CD14-positive monocyte (primary cell): ENCODE measurements at regions not wholly inside any gene's neighbourhood (a gene's known extent, or its start where the extent isn't known, plus 50 kb on each side); places are given as distances from the start of the nearest gene placed in this dataset.

Experiments
- DNase-seq, 3 donors: peaks; one replicate each; pipeline ENCODE4 v3.0.0-alpha.2; 2011 to 2022
- H2AFZ ChIP-seq: 2 replicates; pipeline ENCODE4 v1.6.0; 2012; ENCODE audit warnings: mild to moderate bottlenecking, low read depth, low read length, inconsistent platforms; ENCODE audit not compliant: insufficient read depth, poor library complexity, severe bottlenecking
- H3K27ac ChIP-seq, 2 donors: 1 replicate in 1 of 2; 2 replicates in 1 of 2; pipeline ENCODE4 v1.5.1; 2012 to 2013; ENCODE audit warnings: low read length in 2 of 2, control low read depth in 1 of 2, inconsistent platforms in 1 of 2, low read depth in 1 of 2, mild to moderate bottlenecking in 1 of 2
- H3K27me3 ChIP-seq, 2 donors: one replicate each; pipeline versions ENCODE4 v1.6.0 to v1.6.1; 2011 to 2013; ENCODE audit warnings: low read length in 2 of 2; ENCODE audit not compliant: control insufficient read depth in 2 of 2, insufficient read depth in 2 of 2
- H3K36me3 ChIP-seq, 2 donors: replicated peaks in 1 of 2; 1 replicate in 1 of 2; 2 replicates in 1 of 2; pipeline versions ENCODE4 v1.5.1 to v1.6.1; 2012 to 2013; ENCODE audit warnings: low read length in 2 of 2, control low read depth in 1 of 2, inconsistent platforms in 1 of 2, mild to moderate bottlenecking in 1 of 2; ENCODE audit not compliant: insufficient read depth in 2 of 2, control insufficient read depth in 1 of 2
- H3K4me1 ChIP-seq, 2 donors: 1 replicate in 1 of 2; 2 replicates in 1 of 2; pipeline versions ENCODE4 v1.5.1 to v1.6.1; 2012 to 2013; ENCODE audit warnings: low read length in 2 of 2, control low read depth in 1 of 2, inconsistent platforms in 1 of 2, mild to moderate bottlenecking in 1 of 2, moderate library complexity in 1 of 2; ENCODE audit not compliant: insufficient read depth in 2 of 2, control insufficient read depth in 1 of 2
- H3K4me2 ChIP-seq: replicated peaks from 2 replicates; pipeline ENCODE3; 2012; ENCODE audit warnings: low read length, moderate library complexity, mild to moderate bottlenecking; ENCODE audit not compliant: poor library complexity, severe bottlenecking; ENCODE audit errors: extremely low read depth
- H3K4me3 ChIP-seq, 3 experiments: fragments of 200-600 bp in 1 of 3; sonication (generic) in 1 of 3; replicated peaks in 1 of 3; 1 replicate in 2 of 3; 2 replicates in 1 of 3; pipeline ENCODE4 v1.5.1; 2011 to 2013; ENCODE audit warnings: low read length in 3 of 3, mild to moderate bottlenecking in 3 of 3, control low read depth in 2 of 3, low read depth in 2 of 3, inconsistent platforms in 1 of 3, moderate library complexity in 1 of 3
- H3K79me2 ChIP-seq: 2 replicates; pipeline ENCODE4 v1.6.0; 2012; ENCODE audit warnings: mild to moderate bottlenecking, control low read depth, inconsistent platforms, low read length, moderate library complexity; ENCODE audit not compliant: insufficient read depth
- H3K9ac ChIP-seq: 2 replicates; pipeline ENCODE4 v1.6.0; 2017; ENCODE audit warnings: low read length, mild to moderate bottlenecking; ENCODE audit not compliant: insufficient read depth, poor library complexity, severe bottlenecking
- H3K9me3 ChIP-seq, 2 donors: replicated peaks in 1 of 2; 1 replicate in 1 of 2; 2 replicates in 1 of 2; pipeline versions ENCODE4 v1.5.1 to v1.6.1; 2012 to 2013; ENCODE audit warnings: low read length in 2 of 2, control low read depth in 1 of 2; ENCODE audit not compliant: control insufficient read depth in 1 of 2, insufficient read depth in 1 of 2
- H4K20me1 ChIP-seq: 2 replicates; pipeline ENCODE4 v1.6.0; 2012; ENCODE audit warnings: mild to moderate bottlenecking, low read length, control low read depth, moderate library complexity; ENCODE audit not compliant: insufficient read depth
- H3K27ac Mint-ChIP-seq, 7 donors: one replicate each; pipeline ENCODE4 v1.8.0; 2020; ENCODE audit warnings: mild to moderate bottlenecking in 7 of 7, mixed read lengths in 7 of 7, moderate library complexity in 6 of 7, inconsistent platforms in 2 of 7
- H3K27me3 Mint-ChIP-seq, 3 donors: one replicate each; pipeline ENCODE4 v1.8.0; 2021 to 2022; ENCODE audit warnings: low read depth in 3 of 3, mild to moderate bottlenecking in 3 of 3, mixed read lengths in 3 of 3, moderate library complexity in 3 of 3, inconsistent platforms in 1 of 3
- H3K36me3 Mint-ChIP-seq, 2 donors: one replicate each; pipeline ENCODE4 v1.8.0; 2020; ENCODE audit warnings: mixed read lengths in 2 of 2, inconsistent platforms in 1 of 2, mild to moderate bottlenecking in 1 of 2
- H3K4me1 Mint-ChIP-seq: one replicate; pipeline ENCODE4 v1.8.0; 2020; ENCODE audit warnings: mild to moderate bottlenecking, mixed read lengths
- H3K4me3 Mint-ChIP-seq, 2 donors: one replicate each; pipeline ENCODE4 v1.8.0; 2020; ENCODE audit warnings: mild to moderate bottlenecking in 2 of 2, mixed read lengths in 2 of 2, moderate library complexity in 1 of 2
- H3K9me3 Mint-ChIP-seq, 7 donors: one replicate each; pipeline ENCODE4 v1.8.0; 2020 to 2022; ENCODE audit warnings: mixed read lengths in 7 of 7, mild to moderate bottlenecking in 6 of 7, moderate library complexity in 6 of 7, inconsistent platforms in 2 of 7
- WGBS: methylation state at CpG from one replicate; pipeline ENCODE4 v1.1.5; 2013; ENCODE audit warnings: missing lambda C conversion rate; ENCODE audit not compliant: insufficient coverage; 5-methylcytosine and 5-hydroxymethylcytosine counted together
- intact Hi-C, 2 donors: fragments of 100-400 bp; cut with micrococcal nuclease; formaldehyde crosslinking; loops; one replicate each; pipeline versions ENCODE4 v1.15.0 to v1.15.1; 2023
- TF ChIP-seq, protein P1 (sequence below): fragments of 200-600 bp; IDR thresholded peaks from one replicate; pipeline ENCODE4 v1.8.0; 2022; ENCODE audit warnings: antibody characterized with exemption, mild to moderate bottlenecking

DNA sequence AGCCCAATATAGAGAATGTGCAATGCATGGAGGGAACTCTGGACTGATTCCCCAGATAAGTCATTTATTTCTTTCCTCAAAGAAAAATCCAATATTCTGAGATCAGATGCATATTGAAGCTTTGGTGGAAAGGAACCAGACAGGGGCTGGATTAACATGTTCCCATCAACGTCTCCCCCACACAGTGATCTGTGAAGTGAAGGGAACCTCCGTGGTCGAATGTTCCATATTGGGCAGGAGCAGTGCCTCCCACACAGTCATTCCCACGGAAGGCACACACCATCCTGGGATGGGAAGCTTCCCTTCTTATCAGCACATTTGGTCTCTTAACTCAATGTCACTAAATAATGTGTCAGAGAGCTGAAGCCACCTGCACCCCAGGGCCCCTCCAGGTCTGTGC is 247.1 kb downstream of the BCL11B start:
- Mint-ChIP-seq H3K4me1 (peaks cover 50% of the 10 kb centered on the region), H3K36me3 (peaks cover 17 to 20% of the 10 kb centered on the region in 2 donors), H3K27ac (no peak overlapping the region), H3K4me3 (no peak overlapping the region), H3K27me3 (peaks cover 0 to 3% (median 3%) of the 10 kb centered on the region in 3 donors), H3K9me3 (peaks cover 5 to 14% (median 13%) of the 10 kb centered on the region in 7 donors)
- 100% methylated on average over 2 of the region's 4 CpGs for WGBS
- H3K27me3 ChIP-seq: no peaks in the 10 kb centered on the region
- intact Hi-C loops: no loop called here
- H4K20me1 ChIP-seq: no peaks in the 10 kb centered on the region
- peaks cover 34% of the 10 kb centered on the region in 2 donors for H3K4me1 ChIP-seq
- TF ChIP-seq, protein P1, sequence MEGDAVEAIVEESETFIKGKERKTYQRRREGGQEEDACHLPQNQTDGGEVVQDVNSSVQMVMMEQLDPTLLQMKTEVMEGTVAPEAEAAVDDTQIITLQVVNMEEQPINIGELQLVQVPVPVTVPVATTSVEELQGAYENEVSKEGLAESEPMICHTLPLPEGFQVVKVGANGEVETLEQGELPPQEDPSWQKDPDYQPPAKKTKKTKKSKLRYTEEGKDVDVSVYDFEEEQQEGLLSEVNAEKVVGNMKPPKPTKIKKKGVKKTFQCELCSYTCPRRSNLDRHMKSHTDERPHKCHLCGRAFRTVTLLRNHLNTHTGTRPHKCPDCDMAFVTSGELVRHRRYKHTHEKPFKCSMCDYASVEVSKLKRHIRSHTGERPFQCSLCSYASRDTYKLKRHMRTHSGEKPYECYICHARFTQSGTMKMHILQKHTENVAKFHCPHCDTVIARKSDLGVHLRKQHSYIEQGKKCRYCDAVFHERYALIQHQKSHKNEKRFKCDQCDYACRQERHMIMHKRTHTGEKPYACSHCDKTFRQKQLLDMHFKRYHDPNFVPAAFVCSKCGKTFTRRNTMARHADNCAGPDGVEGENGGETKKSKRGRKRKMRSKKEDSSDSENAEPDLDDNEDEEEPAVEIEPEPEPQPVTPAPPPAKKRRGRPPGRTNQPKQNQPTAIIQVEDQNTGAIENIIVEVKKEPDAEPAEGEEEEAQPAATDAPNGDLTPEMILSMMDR: no peak
- no peak overlapping the region for H2AFZ ChIP-seq
- DNase-seq: no peak
- H3K4me2 ChIP-seq: no peak overlapping the region
- no peaks in the 10 kb centered on the region for H3K36me3 ChIP-seq
- H3K9me3 ChIP-seq: peaks cover 7 to 9% of the 10 kb centered on the region in 2 donors
- H3K9ac ChIP-seq: no peak overlapping the region
- H3K4me3 ChIP-seq: no peak overlapping the region
- no peaks in the 10 kb centered on the region for H3K79me2 ChIP-seq
- no peak overlapping the region for H3K27ac ChIP-seq

DNA sequence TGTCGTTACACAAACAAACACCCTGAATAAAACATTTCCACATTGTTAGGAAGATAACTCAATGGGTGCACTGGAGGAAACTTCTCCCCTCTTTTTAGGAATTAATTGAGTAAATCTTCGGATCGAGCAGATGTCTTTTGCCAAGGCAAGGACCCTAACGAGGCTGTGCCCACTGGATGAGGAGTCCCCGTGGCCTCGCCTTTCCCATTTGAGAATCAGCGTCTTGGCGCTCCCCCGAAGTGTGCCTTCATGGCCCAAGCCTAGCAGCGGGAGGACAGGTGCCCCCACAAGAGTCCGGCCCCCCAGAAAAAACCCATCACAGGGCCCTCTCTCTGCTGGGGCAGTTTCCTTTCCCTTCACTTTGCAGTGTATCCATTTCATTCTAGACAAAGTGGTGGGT is 246.6 kb downstream of the BCL11B start:
- H3K27ac ChIP-seq: no peak overlapping the region

More for the DNA sequence above, 246.6 kb downstream of the BCL11B start:
- Histone ChIP-seq H3K4me1 (peaks cover 29 to 30% of the 10 kb centered on the region in 2 donors), H3K9ac (no peak overlapping the region), H4K20me1 (no peaks in the 10 kb centered on the region), H3K4me2 (no peak overlapping the region), H3K36me3 (no peaks in the 10 kb centered on the region), H3K79me2 (no peaks in the 10 kb centered on the region), H3K9me3 (peaks cover 3 to 4% of the 10 kb centered on the region in 2 donors), H3K27me3 (no peaks in the 10 kb centered on the region), H3K4me3 (no peak overlapping the region), H2AFZ (no peak overlapping the region)
- TF ChIP-seq, protein P1: no peak
- H3K9me3 Mint-ChIP-seq: peaks cover under 1 to 10% (median 9%) of the 10 kb centered on the region in 7 donors
- WGBS: 96% methylated on average over 6 of the region's 11 CpGs
- DNase-seq: no peak
- no peak overlapping the region for H3K4me3 Mint-ChIP-seq
- intact Hi-C loops: no loop called here
- H3K27ac Mint-ChIP-seq: no peak overlapping the region
- peaks cover 14 to 20% of the 10 kb centered on the region in 2 donors for H3K36me3 Mint-ChIP-seq
- peaks cover 46% of the 10 kb centered on the region for H3K4me1 Mint-ChIP-seq
- H3K27me3 Mint-ChIP-seq: peaks cover 0 to 5% (median 3%) of the 10 kb centered on the region in 3 donors
